ENCODE measurements at regions not wholly inside any gene's neighbourhood (a gene's known extent, or its start where the extent isn't known, plus 50 kb on each side); places are given as distances from the start of the nearest gene placed in this dataset.

DNA sequence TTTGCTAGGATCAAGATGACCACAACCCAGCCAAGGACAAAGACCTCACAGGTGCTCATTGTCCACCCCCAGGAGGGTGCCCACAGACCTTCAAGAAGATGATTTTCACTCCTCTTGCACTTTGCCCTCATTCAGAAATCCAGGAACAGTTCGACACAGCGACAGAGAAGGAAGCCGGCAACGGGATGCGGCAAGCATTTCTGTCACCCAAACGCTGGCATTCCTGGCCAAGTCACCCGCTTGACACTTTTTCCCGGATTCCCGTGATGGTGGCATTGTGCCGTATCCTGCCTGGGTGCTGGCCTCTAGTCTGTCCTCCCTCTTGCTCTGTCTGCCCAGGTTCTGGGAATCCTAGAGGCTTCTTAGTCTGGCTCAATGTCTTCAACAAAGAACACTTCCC, 770.4 kb upstream of the ALG10B start:
- TF ChIP-seq ELF1 (IDR thresholded peaks at IDR 0.05; ENCODE audit: borderline replicate concordance, low read depth), result no peak
- TF ChIP-seq ZNF274 (IDR thresholded peaks at IDR 0.05; ENCODE audit: low read depth, low read length), result no peak
- no peak for TF ChIP-seq SIN3A (IDR thresholded peaks at IDR 0.05; ENCODE audit: low read depth)
- TF ChIP-seq SRF (IDR thresholded peaks at IDR 0.05; ENCODE audit: low read depth), result no peak
- TF ChIP-seq, protein P1, sequence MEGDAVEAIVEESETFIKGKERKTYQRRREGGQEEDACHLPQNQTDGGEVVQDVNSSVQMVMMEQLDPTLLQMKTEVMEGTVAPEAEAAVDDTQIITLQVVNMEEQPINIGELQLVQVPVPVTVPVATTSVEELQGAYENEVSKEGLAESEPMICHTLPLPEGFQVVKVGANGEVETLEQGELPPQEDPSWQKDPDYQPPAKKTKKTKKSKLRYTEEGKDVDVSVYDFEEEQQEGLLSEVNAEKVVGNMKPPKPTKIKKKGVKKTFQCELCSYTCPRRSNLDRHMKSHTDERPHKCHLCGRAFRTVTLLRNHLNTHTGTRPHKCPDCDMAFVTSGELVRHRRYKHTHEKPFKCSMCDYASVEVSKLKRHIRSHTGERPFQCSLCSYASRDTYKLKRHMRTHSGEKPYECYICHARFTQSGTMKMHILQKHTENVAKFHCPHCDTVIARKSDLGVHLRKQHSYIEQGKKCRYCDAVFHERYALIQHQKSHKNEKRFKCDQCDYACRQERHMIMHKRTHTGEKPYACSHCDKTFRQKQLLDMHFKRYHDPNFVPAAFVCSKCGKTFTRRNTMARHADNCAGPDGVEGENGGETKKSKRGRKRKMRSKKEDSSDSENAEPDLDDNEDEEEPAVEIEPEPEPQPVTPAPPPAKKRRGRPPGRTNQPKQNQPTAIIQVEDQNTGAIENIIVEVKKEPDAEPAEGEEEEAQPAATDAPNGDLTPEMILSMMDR (IDR thresholded peaks at IDR 0.05 in 2 of 3, conservative IDR thresholded peaks at IDR 0.05 in 1 of 3; ENCODE audit: borderline replicate concordance in 1 of 3, insufficient read depth in 1 of 3, low read depth in 2 of 3, low read length in 2 of 3), result no peak
- TF ChIP-seq SP1 (IDR thresholded peaks at IDR 0.05; ENCODE audit: low read depth), result no peak
- TF ChIP-seq CBX3 (IDR thresholded peaks at IDR 0.05; ENCODE audit: low read depth), result no peak
- no peak for TF ChIP-seq POLR2AphosphoS5 (IDR thresholded peaks at IDR 0.05; ENCODE audit: low read depth, low read length)
- no peak for TF ChIP-seq TCF7L2 (IDR thresholded peaks at IDR 0.05; ENCODE audit: borderline replicate concordance, extremely low read depth, insufficient read depth, insufficient read length)
- TF ChIP-seq JUND (IDR thresholded peaks at IDR 0.05), result no peak
- no peak for TF ChIP-seq RAD21 (IDR thresholded peaks at IDR 0.05; ENCODE audit: low read depth)
- TF ChIP-seq, protein P2, sequence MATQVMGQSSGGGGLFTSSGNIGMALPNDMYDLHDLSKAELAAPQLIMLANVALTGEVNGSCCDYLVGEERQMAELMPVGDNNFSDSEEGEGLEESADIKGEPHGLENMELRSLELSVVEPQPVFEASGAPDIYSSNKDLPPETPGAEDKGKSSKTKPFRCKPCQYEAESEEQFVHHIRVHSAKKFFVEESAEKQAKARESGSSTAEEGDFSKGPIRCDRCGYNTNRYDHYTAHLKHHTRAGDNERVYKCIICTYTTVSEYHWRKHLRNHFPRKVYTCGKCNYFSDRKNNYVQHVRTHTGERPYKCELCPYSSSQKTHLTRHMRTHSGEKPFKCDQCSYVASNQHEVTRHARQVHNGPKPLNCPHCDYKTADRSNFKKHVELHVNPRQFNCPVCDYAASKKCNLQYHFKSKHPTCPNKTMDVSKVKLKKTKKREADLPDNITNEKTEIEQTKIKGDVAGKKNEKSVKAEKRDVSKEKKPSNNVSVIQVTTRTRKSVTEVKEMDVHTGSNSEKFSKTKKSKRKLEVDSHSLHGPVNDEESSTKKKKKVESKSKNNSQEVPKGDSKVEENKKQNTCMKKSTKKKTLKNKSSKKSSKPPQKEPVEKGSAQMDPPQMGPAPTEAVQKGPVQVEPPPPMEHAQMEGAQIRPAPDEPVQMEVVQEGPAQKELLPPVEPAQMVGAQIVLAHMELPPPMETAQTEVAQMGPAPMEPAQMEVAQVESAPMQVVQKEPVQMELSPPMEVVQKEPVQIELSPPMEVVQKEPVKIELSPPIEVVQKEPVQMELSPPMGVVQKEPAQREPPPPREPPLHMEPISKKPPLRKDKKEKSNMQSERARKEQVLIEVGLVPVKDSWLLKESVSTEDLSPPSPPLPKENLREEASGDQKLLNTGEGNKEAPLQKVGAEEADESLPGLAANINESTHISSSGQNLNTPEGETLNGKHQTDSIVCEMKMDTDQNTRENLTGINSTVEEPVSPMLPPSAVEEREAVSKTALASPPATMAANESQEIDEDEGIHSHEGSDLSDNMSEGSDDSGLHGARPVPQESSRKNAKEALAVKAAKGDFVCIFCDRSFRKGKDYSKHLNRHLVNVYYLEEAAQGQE (IDR thresholded peaks at IDR 0.05; ENCODE audit: low read depth), result no peak
- no peak for TF ChIP-seq POLR2A (IDR thresholded peaks at IDR 0.05; ENCODE audit: borderline replicate concordance, extremely low read depth, insufficient read depth, insufficient read length)
- no peak for TF ChIP-seq CEBPB (IDR thresholded peaks at IDR 0.05; ENCODE audit: low read depth)

All from HCT116 (cell line).